Activated CD4-positive, alpha-beta T cell treated with anti-CD3 and anti-CD28 coated beads, Interleukin-10, Interleukin-2, amounts not matched to agents 100 ng/mL and 50 ng/mL, durations not matched to agents 16 hours and 8 hours (primary cell): ENCODE measurements at regions not wholly inside any gene's neighbourhood (a gene's known extent, or its start where the extent isn't known, plus 50 kb on each side); places are given as distances from the start of the nearest gene placed in this dataset.
"Not testable (repeated sequence)": the region's sequence is repeated elsewhere in the genome, so short reads cannot be mapped to it uniquely, and the experiment has no call there.

Source experiments
- DNase-seq: peaks from one replicate; pipeline ENCODE4 v3.0.0-alpha.2; 2020

- DNase-seq = no peak
These were observed 303.9 kb downstream of the NOVA1 start for GRCh38 chr14:26293909-26294308.

- DNase-seq = no peak
These were observed 307.8 kb downstream of the NOVA1 start for GRCh38 chr14:26289891-26290486.

DNA sequence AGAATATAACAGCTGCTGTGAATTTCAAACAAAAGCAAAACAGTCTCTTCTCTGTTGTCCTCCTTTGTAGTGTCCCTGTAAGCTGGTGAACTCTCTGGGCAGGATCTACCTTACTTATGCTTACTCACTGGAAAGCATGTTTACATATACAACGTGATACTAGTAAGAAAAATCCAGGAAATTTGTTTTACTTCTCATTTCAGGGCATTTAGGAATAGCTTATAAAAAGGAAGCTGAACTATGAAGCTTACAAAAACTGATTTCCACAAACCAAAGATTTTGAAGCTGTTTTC lies 311.0 kb downstream of the NOVA1 start:
- DNase-seq = no peak

DNA sequence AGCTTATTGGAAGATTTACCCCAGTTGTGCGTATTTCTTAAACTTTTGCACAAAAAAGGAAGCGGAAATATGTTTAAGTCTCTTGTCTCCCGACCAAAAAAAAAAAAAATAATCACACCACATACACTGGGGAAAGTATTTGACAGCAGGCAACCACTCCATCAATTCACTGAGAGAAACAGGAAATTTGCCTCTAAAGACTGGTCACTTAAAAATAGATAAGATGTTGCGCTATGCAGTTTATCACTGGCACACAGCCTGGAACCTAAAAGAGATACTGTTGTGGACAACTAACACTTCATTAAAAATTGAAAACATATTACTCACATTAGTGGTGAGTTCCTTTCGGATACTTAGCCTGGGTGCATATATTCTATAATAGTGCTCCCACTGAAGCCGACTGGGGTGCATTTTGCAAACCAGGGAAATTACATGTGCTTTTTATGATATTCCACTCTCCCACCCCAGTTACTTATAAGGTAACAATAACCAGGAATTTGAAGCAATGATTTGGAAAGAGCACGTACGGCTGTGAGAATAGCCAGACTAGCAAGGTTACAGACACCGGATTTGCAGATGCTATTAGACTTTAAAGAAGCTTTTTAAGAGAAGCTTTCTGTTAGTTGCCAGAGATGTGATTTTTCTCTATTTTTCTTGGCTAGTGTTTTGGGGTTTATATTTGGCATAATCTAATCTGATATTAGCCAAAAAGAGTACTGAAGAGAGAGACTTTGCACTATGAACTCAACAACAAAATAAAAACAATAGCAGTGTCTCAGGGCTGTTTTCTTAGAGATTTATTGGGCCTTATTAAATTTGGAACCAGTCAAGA lies 311.5 kb downstream of the NOVA1 start:
- no peak for DNase-seq

GRCh38 chr14:26282578-26282977 lies 315.3 kb downstream of the NOVA1 start:
- no peak for DNase-seq

- DNase-seq = not testable (repeated sequence)
These were observed 315.8 kb downstream of the NOVA1 start for GRCh38 chr14:26282011-26282410.

GRCh38 chr14:26281280-26281998 lies 316.4 kb downstream of the NOVA1 start:
- DNase-seq = no peak

GRCh38 chr14:26276757-26277156 lies 321.1 kb downstream of the NOVA1 start:
- no peak for DNase-seq

DNA sequence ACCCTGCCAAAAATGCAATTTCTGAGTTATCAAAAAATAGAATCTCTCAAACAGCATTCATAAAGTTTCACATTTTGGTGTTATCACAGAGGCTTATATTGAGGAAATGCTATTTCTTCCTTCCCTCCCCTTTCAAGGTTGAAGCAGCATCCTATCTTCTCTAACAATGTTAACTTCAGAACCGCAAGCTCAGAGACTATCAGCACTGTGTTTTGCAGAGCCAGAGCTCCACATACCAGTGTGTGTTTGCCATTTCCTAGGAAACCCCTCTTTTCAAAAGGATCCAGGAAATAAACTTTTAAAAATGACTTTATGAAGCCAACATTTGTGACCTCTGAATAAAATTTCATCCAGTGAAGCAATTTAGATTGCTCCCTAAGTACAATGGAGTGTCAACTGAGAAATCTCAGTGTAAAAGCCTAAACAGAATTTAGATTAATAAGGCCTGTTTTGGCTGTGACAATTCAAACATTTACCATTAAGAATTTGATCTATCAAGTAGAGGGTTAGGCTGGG lies 332.6 kb downstream of the NOVA1 start:
- no peak for DNase-seq

- DNase-seq = no peak
These were observed 336.3 kb downstream of the NOVA1 start for GRCh38 chr14:26261368-26262122.

- no peak for DNase-seq
These were observed 342.6 kb downstream of the NOVA1 start for GRCh38 chr14:26255213-26255612.

DNA sequence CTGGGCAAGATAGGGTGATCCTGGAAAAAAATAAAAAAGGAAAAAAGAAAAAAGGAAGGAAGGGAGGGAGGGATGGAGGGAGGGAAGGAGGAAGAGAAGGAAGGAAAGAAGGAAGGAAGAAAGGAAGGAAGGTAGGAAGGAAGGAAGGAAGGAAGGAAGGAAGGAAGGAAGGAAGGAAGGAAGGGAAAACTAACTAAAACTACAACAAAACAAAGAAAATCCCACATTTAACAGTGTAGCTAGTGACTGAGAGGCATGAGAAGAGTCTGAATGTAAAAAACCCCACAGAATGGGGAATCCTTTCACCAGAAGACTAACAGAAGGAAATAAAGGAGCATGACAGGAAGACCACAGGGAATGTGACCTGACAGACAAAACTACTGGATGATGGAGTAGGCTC lies 345.7 kb downstream of the NOVA1 start:
- DNase-seq = no peak

DNA sequence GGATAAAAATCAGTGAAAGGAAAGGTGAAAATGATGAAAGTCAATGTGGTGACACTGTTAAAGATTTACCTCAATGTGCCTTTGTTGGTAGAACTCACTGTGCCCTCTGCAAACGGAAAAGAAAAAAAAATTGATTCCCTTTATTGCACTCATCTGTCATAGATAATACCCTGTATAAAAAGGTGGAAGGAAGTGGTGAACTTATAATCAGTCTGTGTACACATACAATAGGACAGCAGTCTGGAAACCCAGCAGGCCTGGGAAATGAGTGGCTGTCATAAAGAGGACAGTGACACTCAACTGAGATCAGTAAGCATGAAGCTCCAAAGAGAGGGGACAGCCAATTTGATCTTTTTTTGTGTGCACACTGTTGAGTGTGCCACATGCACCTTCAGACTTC lies 364.7 kb downstream of the NOVA1 start:
- no peak for DNase-seq

DNA sequence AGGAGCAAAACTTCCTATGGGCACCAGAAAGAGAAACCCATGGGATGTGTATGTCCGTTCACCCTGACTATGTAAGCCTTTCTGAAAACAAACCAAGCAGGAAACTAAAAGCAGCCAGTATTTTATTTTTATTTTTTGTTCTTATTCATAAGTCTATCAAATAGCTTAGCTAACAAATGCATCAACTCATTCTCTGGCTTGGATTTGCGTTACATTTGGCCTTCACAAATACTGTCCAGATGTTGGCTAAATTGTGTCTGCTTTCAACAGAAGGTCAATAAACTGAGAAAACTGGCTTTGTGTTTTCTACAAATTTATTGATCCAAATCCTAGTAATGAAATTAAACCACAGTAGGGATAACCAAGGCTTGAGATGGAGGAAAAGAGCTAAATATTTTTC lies 379.0 kb downstream of the NOVA1 start:
- no peak for DNase-seq

- no peak for DNase-seq
These were observed 380.1 kb downstream of the NOVA1 start for GRCh38 chr14:26217778-26218177.

- DNase-seq = no peak
These were observed 381.0 kb downstream of the NOVA1 start for GRCh38 chr14:26216786-26217185.

DNA sequence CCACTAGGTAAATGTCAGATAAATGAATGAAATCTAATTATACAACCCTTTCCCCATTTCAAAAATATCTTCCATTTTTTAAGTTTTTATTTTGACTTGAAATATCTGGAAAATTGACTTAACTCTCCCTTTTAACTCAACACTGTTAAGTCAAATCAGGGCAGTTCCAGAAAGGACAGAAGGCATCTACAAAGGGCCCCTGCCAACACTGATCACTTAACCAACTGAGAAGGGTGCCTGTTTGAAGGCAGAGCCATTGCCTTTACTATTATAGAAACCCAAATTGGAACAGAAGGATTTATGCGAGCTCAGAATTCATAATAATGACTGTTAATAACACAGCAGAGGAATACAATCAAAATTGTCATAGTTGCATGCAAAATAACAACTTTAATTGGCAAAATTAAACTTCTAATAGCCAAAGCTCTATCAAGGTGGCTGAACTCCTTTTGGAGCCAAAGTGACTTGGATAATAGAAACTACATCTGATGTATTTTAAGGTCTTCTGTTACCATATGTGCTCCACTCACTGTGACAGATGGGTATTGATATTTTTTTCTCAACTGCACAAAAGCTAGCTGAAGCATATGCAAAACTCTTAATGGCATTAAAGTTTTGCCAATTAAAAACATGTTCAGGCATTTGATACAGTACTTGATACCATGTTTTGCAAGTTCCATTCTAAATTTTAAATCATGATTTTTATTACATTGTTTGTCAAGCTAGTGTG lies 383.8 kb downstream of the NOVA1 start:
- DNase-seq = no peak

DNA sequence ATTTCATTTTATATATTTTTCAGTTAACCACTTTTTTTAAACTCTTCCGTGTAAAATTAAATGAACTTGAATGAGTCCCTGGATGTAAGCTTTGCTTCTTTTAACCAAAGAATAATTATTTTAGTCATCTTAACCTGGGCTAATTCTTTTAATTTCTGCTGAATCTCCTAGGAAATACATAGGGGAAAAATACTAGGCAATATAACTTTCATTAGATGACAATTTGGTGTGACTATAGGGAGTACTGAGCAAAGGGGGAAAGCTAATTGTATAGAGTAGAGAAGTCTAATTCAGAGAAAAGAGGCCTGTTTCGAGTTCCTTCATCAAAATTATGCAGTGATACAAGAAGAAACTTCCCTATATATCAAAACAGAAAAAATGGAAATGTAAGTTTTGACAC lies 388.1 kb downstream of the NOVA1 start:
- DNase-seq = no peak

GRCh38 chr14:26206640-26207039 lies 391.2 kb downstream of the NOVA1 start:
- DNase-seq = no peak

- no peak for DNase-seq
These were observed 392.9 kb downstream of the NOVA1 start for GRCh38 chr14:26204728-26205479.

DNA sequence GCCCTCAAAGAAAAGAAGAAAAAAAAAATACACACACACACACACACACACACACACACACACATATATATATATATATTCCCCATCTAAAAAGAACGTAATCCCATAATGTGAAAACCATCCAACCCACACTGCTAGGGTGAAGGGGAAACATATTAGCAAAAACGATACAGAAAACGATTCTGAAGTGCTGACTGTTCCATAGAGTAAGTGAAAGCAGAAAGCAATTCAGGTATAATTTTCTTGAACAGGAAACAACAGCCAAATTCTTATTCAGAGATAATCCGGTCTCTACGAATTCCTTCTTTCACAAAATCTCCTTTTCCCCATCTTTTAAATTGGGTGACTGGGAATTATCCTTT lies 393.5 kb downstream of the NOVA1 start:
- no peak for DNase-seq

DNA sequence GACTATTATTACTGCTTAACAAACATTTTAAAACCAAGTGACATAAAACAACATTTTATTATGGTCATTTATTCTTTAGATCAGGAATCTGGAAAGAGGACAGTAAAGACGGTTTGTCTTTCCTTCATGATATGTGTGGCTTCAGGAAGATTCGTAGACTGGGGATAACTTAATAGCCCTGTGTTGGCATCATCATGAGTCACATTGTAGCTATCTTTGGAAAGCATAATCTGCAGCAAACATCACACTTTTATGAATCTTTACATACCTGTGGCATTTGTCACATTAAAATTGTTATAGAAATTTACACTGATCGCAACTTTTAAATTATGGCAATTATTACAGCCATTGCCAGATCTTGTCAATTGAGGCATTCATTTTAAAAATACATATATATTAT lies 397.1 kb downstream of the NOVA1 start:
- DNase-seq = no peak
